B cell (primary cell): ENCODE measurements at regions not wholly inside any gene's neighbourhood (a gene's known extent, or its start where the extent isn't known, plus 50 kb on each side); places are given as distances from the start of the nearest gene placed in this dataset.

Experiments
- EZH2 ChIP-seq: IDR thresholded peaks from 2 replicates; pipeline ENCODE4 v1.6.1; 2012; ENCODE audit warnings: borderline replicate concordance, low read depth, mild to moderate bottlenecking, moderate library complexity, low read length; ENCODE audit not compliant: insufficient read depth, poor library complexity, severe bottlenecking
- TF ChIP-seq, protein P1 (sequence below): fragments of 200-600 bp; IDR thresholded peaks from one replicate; pipeline ENCODE4 v1.8.0; 2022; ENCODE audit warnings: antibody characterized with exemption, mild to moderate bottlenecking

DNA sequence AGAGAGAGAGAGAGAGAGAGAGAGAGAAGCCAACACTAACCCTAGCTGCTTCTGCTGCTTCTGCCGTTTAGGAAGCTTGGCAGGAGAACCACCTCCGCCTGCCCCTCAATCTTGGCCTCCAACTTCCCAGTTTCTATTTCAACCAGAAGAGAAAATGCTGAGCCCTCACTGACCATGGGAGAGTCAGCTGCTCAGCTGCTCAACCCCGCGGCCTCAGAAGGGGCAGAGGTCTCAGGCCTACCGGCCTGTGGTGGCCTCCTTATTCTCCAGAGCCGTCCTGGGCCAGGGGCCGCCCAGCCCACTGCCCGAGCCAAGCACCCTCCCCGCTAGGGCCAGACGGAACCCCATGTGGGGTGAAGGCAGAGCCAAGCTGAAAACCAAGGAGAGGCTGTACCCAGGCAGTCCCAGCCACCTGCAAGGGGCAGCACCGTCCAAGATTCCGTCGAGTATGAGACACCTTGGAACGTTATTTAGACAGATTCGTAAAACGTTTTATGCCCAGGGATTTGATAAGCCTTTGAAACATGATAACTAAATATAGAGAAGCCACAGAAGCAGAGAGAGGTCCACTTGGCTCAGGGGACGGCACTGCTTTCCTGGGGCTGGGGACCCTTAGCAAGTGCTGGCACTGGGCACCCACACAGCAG is 116.6 kb downstream of the DLL1 start:
- TF ChIP-seq, protein P1, sequence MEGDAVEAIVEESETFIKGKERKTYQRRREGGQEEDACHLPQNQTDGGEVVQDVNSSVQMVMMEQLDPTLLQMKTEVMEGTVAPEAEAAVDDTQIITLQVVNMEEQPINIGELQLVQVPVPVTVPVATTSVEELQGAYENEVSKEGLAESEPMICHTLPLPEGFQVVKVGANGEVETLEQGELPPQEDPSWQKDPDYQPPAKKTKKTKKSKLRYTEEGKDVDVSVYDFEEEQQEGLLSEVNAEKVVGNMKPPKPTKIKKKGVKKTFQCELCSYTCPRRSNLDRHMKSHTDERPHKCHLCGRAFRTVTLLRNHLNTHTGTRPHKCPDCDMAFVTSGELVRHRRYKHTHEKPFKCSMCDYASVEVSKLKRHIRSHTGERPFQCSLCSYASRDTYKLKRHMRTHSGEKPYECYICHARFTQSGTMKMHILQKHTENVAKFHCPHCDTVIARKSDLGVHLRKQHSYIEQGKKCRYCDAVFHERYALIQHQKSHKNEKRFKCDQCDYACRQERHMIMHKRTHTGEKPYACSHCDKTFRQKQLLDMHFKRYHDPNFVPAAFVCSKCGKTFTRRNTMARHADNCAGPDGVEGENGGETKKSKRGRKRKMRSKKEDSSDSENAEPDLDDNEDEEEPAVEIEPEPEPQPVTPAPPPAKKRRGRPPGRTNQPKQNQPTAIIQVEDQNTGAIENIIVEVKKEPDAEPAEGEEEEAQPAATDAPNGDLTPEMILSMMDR: no peak
- TF ChIP-seq EZH2: no peak
